Spinal cord (tissue), 9 donors: ENCODE measurements at regions not wholly inside any gene's neighbourhood (a gene's known extent, or its start where the extent isn't known, plus 50 kb on each side); places are given as distances from the start of the nearest gene placed in this dataset.
"Not testable (repeated sequence)": the region's sequence is repeated elsewhere in the genome, so short reads cannot be mapped to it uniquely, and the experiment has no call there.

Experiments
- DNase-seq, 6 donors: peaks; one replicate each; pipeline versions ENCODE4 v3.0.0 to v3.0.0-alpha.2; 2013 to 2015; ENCODE audit warnings: low spot score in 6 of 6, low read depth in 4 of 6
- H3K27ac ChIP-seq: one replicate; pipeline ENCODE4 v1.5.1; 2013; ENCODE audit warnings: low read depth, low read length, control low read depth
- H3K27me3 ChIP-seq: one replicate; pipeline ENCODE4 v1.6.1; 2013; ENCODE audit warnings: low read length; ENCODE audit not compliant: control insufficient read depth, insufficient read depth
- H3K36me3 ChIP-seq: one replicate; pipeline ENCODE4 v1.6.1; 2013; ENCODE audit warnings: low read length; ENCODE audit not compliant: control insufficient read depth, insufficient read depth
- H3K4me1 ChIP-seq: one replicate; pipeline ENCODE4 v1.6.1; 2013; ENCODE audit warnings: low read length; ENCODE audit not compliant: control insufficient read depth, insufficient read depth
- H3K4me3 ChIP-seq: one replicate; pipeline ENCODE4 v1.5.1; 2013; ENCODE audit warnings: low read depth, low read length, control low read depth
- H3K9me3 ChIP-seq: one replicate; pipeline ENCODE4 v1.6.1; 2013; ENCODE audit warnings: low read length; ENCODE audit not compliant: control insufficient read depth, insufficient read depth
- WGBS: methylation state at CpG from one replicate; pipeline ENCODE4 v1.1.5; 2013; ENCODE audit warnings: missing lambda C conversion rate; ENCODE audit not compliant: insufficient coverage; 5-methylcytosine and 5-hydroxymethylcytosine counted together
- donor health status: healthy.

GRCh38 chr5:4613440-4613839 is 526.7 kb upstream of the ADAMTS16 start:
- H3K4me1 ChIP-seq, result no peaks in the 10 kb centered on the region
- 92% methylated on average over 6 of the region's 6 CpGs for WGBS
- H3K27ac ChIP-seq, result no peak overlapping the region
- H3K27me3 ChIP-seq, result no peaks in the 10 kb centered on the region
- no peak for DNase-seq
- H3K36me3 ChIP-seq, result no peaks in the 10 kb centered on the region
- no peak overlapping the region for H3K4me3 ChIP-seq
- no peaks in the 10 kb centered on the region for H3K9me3 ChIP-seq

GRCh38 chr5:4614088-4614487 is 526.0 kb upstream of the ADAMTS16 start:
- Histone ChIP-seq H3K27me3 (no peaks in the 10 kb centered on the region), H3K9me3 (no peaks in the 10 kb centered on the region), H3K4me3 (no peak overlapping the region), H3K4me1 (no peaks in the 10 kb centered on the region), H3K27ac (no peak overlapping the region), H3K36me3 (no peaks in the 10 kb centered on the region)
- peak in 1 of 6 donors; percentile 50 for DNase-seq
- 79% methylated on average over 5 of the region's 6 CpGs for WGBS

GRCh38 chr5:4615369-4615768 is 524.8 kb upstream of the ADAMTS16 start:
- not testable (repeated sequence) for H3K27ac ChIP-seq, H3K4me3 ChIP-seq, H3K36me3 ChIP-seq, H3K9me3 ChIP-seq, H3K4me1 ChIP-seq, DNase-seq, H3K27me3 ChIP-seq
- WGBS, result 98% methylated on average over 9 of the region's 26 CpGs

- no peaks in the 10 kb centered on the region for H3K4me1 ChIP-seq
- H3K27me3 ChIP-seq, result no peaks in the 10 kb centered on the region
- H3K4me3 ChIP-seq, result no peak overlapping the region
- no peaks in the 10 kb centered on the region for H3K36me3 ChIP-seq
- no peaks in the 10 kb centered on the region for H3K9me3 ChIP-seq
- no peak for DNase-seq
- 83% methylated on average over 2 of the region's 5 CpGs for WGBS
- H3K27ac ChIP-seq, result no peak overlapping the region
Observed at GRCh38 chr5:4625206-4625896, 514.8 kb upstream of the ADAMTS16 start.

- peaks cover 2% of the 10 kb centered on the region for H3K27me3 ChIP-seq
- no peaks in the 10 kb centered on the region for H3K4me1 ChIP-seq
- peak in 1 of 6 donors; percentile 26 for DNase-seq
- H3K27ac ChIP-seq, result no peak overlapping the region
- no peaks in the 10 kb centered on the region for H3K36me3 ChIP-seq
- 68% methylated on average over 3 of the region's 3 CpGs for WGBS
- no peaks in the 10 kb centered on the region for H3K9me3 ChIP-seq
- no peak overlapping the region for H3K4me3 ChIP-seq
Observed at GRCh38 chr5:4627131-4627530, 513.0 kb upstream of the ADAMTS16 start.

GRCh38 chr5:4627929-4628328 is 512.2 kb upstream of the ADAMTS16 start:
- WGBS, result 32% methylated on average over 4 of the region's 9 CpGs
- Histone ChIP-seq H3K36me3 (no peaks in the 10 kb centered on the region), H3K27ac (no peak overlapping the region), H3K9me3 (no peaks in the 10 kb centered on the region), H3K4me3 (no peak overlapping the region), H3K4me1 (no peaks in the 10 kb centered on the region), H3K27me3 (peaks cover 2% of the 10 kb centered on the region)
- peak in 2 of 6 donors; percentile 23 to 38 for DNase-seq

- Histone ChIP-seq H3K27ac (no peak overlapping the region), H3K9me3 (no peaks in the 10 kb centered on the region), H3K4me1 (no peaks in the 10 kb centered on the region), H3K36me3 (no peaks in the 10 kb centered on the region), H3K4me3 (no peak overlapping the region), H3K27me3 (peaks cover 2% of the 10 kb centered on the region)
- 79% methylated on average over 7 of the region's 14 CpGs for WGBS
- no peak for DNase-seq
Observed at GRCh38 chr5:4628645-4629385, 511.3 kb upstream of the ADAMTS16 start.

- Histone ChIP-seq H3K9me3 (no peaks in the 10 kb centered on the region), H3K4me1 (no peaks in the 10 kb centered on the region), H3K36me3 (no peaks in the 10 kb centered on the region), H3K4me3 (no peak overlapping the region), H3K27ac (no peak overlapping the region), H3K27me3 (peaks cover 2% of the 10 kb centered on the region)
- DNase-seq, result no peak
- 90% methylated on average over 8 of the region's 11 CpGs for WGBS
Observed at GRCh38 chr5:4630031-4630430, 510.1 kb upstream of the ADAMTS16 start.

GRCh38 chr5:4634342-4634741 is 505.8 kb upstream of the ADAMTS16 start:
- no peak for DNase-seq
- H3K4me3 ChIP-seq, result no peak overlapping the region
- H3K27me3 ChIP-seq, result peaks cover 5% of the 10 kb centered on the region
- 79% methylated on average over 2 of the region's 2 CpGs for WGBS
- H3K9me3 ChIP-seq, result no peaks in the 10 kb centered on the region
- H3K4me1 ChIP-seq, result no peaks in the 10 kb centered on the region
- no peaks in the 10 kb centered on the region for H3K36me3 ChIP-seq
- no peak overlapping the region for H3K27ac ChIP-seq

- Histone ChIP-seq H3K36me3 (no peaks in the 10 kb centered on the region), H3K27me3 (peaks cover 8% of the 10 kb centered on the region), H3K27ac (no peak overlapping the region), H3K4me3 (no peak overlapping the region), H3K9me3 (no peaks in the 10 kb centered on the region), H3K4me1 (no peaks in the 10 kb centered on the region)
- DNase-seq, result peak in 1 of 6 donors; percentile 56
- WGBS, result 46% methylated on average over 5 of the region's 6 CpGs
Observed at GRCh38 chr5:4636378-4636777, 503.8 kb upstream of the ADAMTS16 start.
